GM18502 (cell line): ENCODE measurements at regions not wholly inside any gene's neighbourhood (a gene's known extent, or its start where the extent isn't known, plus 50 kb on each side); places are given as distances from the start of the nearest gene placed in this dataset.
"Not testable (repeated sequence)": the region's sequence is repeated elsewhere in the genome, so short reads cannot be mapped to it uniquely, and the experiment has no call there.

Experiments used
- ATAC-seq: cut with Tn5 transposase; IDR thresholded peaks from one replicate; pipeline ENCODE4 v1.9.1; 2021; ENCODE audit warnings: mild to moderate bottlenecking; ENCODE audit not compliant: unreplicated experiment, poor library complexity

GRCh38 chr3:66907136-66907535 lies 91.0 kb upstream of the KBTBD8 start:
- no peak for ATAC-seq

- ATAC-seq, result no peak
Measured at GRCh38 chr3:66910266-66911055, 87.6 kb upstream of the KBTBD8 start.

GRCh38 chr3:66912306-66912705 lies 85.8 kb upstream of the KBTBD8 start:
- ATAC-seq, result no peak

- ATAC-seq, result no peak
Measured at GRCh38 chr3:66922058-66922457, 76.0 kb upstream of the KBTBD8 start.

- ATAC-seq, result no peak
Measured at GRCh38 chr3:66923969-66924368, 74.1 kb upstream of the KBTBD8 start.

GRCh38 chr3:66928252-66928651 lies 69.9 kb upstream of the KBTBD8 start:
- no peak for ATAC-seq

- no peak for ATAC-seq
Measured at GRCh38 chr3:66931291-66931690, 66.8 kb upstream of the KBTBD8 start.

GRCh38 chr3:66931699-66932098 lies 66.4 kb upstream of the KBTBD8 start:
- ATAC-seq, result no peak

GRCh38 chr3:66933233-66933632 lies 64.9 kb upstream of the KBTBD8 start:
- no peak for ATAC-seq

- no peak for ATAC-seq
Measured at GRCh38 chr3:66934041-66934440, 64.1 kb upstream of the KBTBD8 start.

- no peak for ATAC-seq
Measured at GRCh38 chr3:66934725-66935124, 63.4 kb upstream of the KBTBD8 start.

- ATAC-seq, result not testable (repeated sequence)
Measured at GRCh38 chr3:66937041-66937440, 61.1 kb upstream of the KBTBD8 start.

- ATAC-seq, result peak; percentile 85
Measured at GRCh38 chr3:66938338-66938963, 59.7 kb upstream of the KBTBD8 start.

- no peak for ATAC-seq
Measured at GRCh38 chr3:66948041-66948440, 50.1 kb upstream of the KBTBD8 start.
